RWPE1 (cell line): ENCODE measurements at regions not wholly inside any gene's neighbourhood (a gene's known extent, or its start where the extent isn't known, plus 50 kb on each side); places are given as distances from the start of the nearest gene placed in this dataset.

ENCODE experiments used
- CTCF ChIA-PET: fragments of 350-600 bp; sonication (Branson Sonifier 250); formaldehyde crosslinking; extraction: SDS; loops from one replicate; lab custom pipeline; 2021; lab: Yijun Ruan, JAX
- POLR2A ChIA-PET: fragments of 400-600 bp; formaldehyde crosslinking; extraction: SDS; loops from one replicate; lab custom pipeline; 2020; ENCODE audit warnings: antibody characterized with exemption; ENCODE audit not compliant: low non-redundant PET; lab: Yijun Ruan, JAX
- DNase-seq: peaks from one replicate; pipeline ENCODE4 v3.0.0; 2012; ENCODE audit warnings: low spot score
- H3K27ac ChIP-seq: fragments of 450-650 bp; 2 replicates; pipeline ENCODE4 v1.5.1; 2017
- TF ChIP-seq, protein P1 (sequence below): fragments of 450-650 bp; conservative IDR thresholded peaks from 2 replicates; pipeline ENCODE4 v1.5.1; 2017; ENCODE audit warnings: low read depth, mild to moderate bottlenecking

DNA sequence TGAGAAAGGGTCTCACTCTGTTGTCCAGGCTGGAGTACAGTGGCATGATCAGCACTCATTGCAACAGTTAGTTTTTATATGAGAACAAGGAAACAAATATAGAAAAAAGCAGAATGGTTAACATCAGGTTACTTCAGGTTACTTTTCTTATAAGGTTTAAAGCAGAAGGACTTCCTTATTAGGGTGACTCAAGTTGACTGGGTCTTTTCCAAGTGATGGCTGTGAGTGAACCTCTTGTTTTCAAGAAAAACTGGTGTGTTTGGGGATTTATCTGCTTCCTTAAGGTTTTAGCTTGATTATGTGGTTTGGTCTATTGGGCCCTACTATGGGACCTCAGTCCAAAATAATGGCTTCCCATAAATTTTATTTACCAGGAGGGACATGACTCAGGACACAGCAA is 99.2 kb downstream of the ARRDC3 start:
- no peak for DNase-seq
- POLR2A ChIA-PET = no interaction called here
- TF ChIP-seq, protein P1, sequence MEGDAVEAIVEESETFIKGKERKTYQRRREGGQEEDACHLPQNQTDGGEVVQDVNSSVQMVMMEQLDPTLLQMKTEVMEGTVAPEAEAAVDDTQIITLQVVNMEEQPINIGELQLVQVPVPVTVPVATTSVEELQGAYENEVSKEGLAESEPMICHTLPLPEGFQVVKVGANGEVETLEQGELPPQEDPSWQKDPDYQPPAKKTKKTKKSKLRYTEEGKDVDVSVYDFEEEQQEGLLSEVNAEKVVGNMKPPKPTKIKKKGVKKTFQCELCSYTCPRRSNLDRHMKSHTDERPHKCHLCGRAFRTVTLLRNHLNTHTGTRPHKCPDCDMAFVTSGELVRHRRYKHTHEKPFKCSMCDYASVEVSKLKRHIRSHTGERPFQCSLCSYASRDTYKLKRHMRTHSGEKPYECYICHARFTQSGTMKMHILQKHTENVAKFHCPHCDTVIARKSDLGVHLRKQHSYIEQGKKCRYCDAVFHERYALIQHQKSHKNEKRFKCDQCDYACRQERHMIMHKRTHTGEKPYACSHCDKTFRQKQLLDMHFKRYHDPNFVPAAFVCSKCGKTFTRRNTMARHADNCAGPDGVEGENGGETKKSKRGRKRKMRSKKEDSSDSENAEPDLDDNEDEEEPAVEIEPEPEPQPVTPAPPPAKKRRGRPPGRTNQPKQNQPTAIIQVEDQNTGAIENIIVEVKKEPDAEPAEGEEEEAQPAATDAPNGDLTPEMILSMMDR = no peak
- CTCF ChIA-PET = interaction anchor here (0.6 kb wide), 2 partner anchors 51 to 426 kb away, joined by 3 to 4 read pairs; no protein-coding TSS in a partner anchor
- no peak overlapping the region for H3K27ac ChIP-seq

DNA sequence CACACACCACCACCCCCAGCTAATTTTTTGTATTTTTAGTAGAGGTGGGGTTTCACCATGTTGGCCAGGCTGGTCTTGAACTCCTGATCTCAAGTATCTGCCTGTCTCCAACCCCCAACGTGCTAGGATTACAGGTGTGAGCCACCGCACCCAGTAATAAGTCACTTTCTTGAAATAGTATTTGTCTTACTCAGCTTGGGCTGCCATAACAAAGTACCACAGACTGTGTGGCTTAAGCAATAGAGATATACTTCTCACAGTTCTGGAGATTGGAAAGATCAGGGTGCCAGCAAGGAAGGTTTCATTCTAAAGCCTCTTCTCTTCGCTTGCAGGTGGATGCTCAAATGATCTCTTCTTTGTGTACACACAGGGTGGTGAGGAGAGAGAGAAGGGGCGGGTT is 99.8 kb downstream of the ARRDC3 start:
- ChIA-PET CTCF (no interaction called here), POLR2A (no interaction called here)
- no peak for DNase-seq
- TF ChIP-seq, protein P1 = no peak
- H3K27ac ChIP-seq = no peak overlapping the region

DNA sequence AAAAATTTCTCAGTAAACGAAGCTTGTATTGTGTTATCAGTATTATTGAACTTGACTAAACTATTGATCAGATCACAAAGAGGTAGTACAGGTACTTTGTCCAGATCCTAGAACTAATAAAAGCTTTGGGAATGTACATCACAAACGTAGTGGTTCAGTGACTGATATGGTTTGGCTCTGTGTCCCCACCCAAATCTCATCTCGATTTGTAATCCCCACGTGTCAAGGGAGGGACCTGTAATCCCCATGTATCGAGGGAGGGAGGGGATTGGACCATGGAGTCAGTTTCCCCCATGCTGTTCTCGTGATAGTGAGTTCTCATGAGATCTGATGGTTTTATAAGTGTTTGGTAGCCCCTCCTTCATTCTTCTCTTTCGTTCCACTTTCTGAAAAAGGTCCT is 100.9 kb downstream of the ARRDC3 start:
- CTCF ChIA-PET = interaction anchor here (1.0 kb wide), 1 partner anchor 80 kb away, joined by 3 read pairs; no protein-coding TSS in a partner anchor
- TF ChIP-seq, protein P1 = no peak
- POLR2A ChIA-PET = no interaction called here
- H3K27ac ChIP-seq = no peak overlapping the region
- no peak for DNase-seq

DNA sequence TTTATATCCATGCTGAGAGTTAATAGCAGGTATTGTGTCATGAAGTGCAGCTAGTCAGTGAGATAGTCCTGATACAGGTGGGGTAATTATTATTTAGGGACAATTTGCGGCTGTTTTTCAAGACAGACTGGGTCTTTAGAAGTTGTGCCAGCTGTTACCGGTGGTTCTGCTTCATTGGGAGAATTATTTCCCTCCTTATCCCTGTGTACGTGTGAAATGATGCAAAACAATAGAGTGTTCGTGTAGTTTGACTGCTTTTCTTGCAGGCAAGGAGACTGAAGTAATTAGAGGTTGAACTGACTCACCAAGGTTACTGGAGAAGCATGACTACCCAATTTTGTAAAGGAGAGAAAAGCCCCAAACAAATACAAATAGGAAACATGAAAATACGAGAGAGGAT is 101.7 kb downstream of the ARRDC3 start:
- CTCF ChIA-PET = interaction anchor here (0.5 to 1.4 kb wide), 5 partner anchors 11 to 779 kb away, joined by 3 to 4 read pairs (median 4); no protein-coding TSS in a partner anchor
- TF ChIP-seq, protein P1 = no peak
- DNase-seq = peak; percentile 65
- no peak overlapping the region for H3K27ac ChIP-seq
- POLR2A ChIA-PET = no interaction called here

DNA sequence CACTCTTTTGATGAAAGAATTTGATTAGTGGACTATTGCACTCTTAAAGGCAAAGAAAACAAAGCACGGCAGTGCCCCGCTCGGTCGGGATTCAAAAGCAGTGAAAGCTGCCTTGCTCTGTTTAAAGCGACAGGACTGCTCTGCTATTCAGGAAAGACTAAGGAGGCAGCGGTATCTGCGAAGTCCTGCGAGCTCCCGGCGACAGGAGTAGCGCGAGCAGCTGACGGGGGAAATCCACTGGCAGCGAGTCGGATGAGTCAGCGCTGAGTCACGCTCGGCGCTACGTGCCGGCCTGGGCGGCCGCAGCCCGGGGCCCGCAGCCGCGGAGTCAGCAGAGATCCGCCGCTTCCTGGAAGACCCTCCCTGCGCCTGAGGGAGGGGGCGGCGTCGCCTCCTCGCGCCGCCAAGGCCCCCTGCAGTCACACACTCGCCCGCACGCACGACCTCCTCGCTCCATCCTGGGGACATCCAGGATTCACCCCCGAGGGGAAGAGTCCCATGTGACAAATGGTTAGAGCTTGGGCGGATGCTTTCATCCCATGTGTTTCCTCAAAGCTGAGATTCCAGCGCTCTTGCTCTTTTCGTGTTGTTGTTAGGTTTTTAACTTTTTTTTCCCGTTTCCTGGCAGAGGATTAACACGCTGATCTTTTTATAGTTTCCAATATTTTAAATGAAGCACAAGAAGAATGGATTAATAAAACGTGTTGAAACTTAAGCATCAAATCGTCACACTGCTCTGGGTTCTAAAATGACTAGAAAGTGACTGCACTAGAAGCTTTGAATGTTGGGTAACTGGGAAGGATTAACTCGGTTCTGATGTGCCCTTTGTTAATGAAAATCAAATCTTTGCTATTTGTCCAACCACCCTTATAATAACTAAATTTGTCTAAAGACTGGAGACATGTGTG is 102.5 kb downstream of the ARRDC3 start:
- POLR2A ChIA-PET = interaction anchor here (1.3 to 1.5 kb wide), 2 partner anchors 11 to 103 kb away, joined by 3 to 4 read pairs; partner anchors contain the start of gene ARRDC3
- peak overlapping the region; percentile 96 for H3K27ac ChIP-seq
- CTCF ChIA-PET = interaction anchor here (0.5 to 1.4 kb wide), 7 partner anchors 10 to 778 kb away, joined by 3 to 5 read pairs (median 4); no protein-coding TSS in a partner anchor
- peak; percentile 99 for DNase-seq
- TF ChIP-seq, protein P1 = no peak

DNA sequence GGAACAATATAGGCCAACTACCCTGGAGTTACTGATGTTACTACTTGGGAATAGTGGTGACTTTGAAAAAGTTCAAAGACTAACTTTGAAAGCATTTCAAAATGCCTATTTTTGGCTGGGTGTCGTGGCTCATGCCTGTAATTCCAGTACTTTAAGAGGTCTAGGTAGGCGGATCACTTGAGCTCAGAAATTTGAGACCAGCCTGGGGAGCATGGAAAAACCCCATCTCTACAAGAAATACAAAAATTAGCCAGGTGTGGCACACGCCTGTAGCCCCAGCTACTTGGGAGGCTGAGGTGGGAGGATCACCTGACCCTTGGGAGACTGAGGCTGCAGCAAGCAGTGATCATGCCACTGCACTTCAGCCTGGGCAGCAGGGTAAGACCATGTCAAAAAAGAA is 105.3 kb downstream of the ARRDC3 start:
- ChIA-PET POLR2A (no interaction called here), CTCF (no interaction called here)
- 0 out of 2 replicates have a peak overlapping the region, but pooled peaks have one; percentile 4 for H3K27ac ChIP-seq
- DNase-seq = no peak
- TF ChIP-seq, protein P1 = no peak
